ENCODE measurements at regions not wholly inside any gene's neighbourhood (a gene's known extent, or its start where the extent isn't known, plus 50 kb on each side); places are given as distances from the start of the nearest gene placed in this dataset.

DNA sequence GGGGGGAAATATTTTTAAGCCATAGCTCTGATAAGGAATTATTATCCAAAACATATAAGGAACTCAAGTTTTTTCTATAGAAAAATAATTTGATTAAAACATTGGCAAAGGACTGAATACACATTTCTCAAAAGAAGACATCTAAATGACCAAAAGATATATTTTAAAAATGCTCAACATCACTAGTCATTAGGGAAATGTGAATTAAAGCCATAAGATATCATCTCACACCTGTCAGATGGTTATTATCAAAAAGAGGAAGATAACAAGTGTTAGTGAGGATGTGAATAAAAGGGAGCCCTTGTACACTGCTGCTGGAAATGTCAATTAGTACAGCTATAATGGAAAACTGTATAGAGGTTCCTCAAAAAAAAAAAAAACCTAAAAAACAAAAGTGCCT, 425.0 kb downstream of the DYNC2H1 start:
- in situ Hi-C loops (cut with HindIII; ENCODE audit: low pct_unique_long_range_greater_than_20kb, low sequenced_read_pairs) (no loop called here), intact Hi-C loops (cut with micrococcal nuclease; ENCODE audit: unreplicated experiment) (no loop called here)
- DNase-seq (ENCODE audit: low read depth, low spot score) (no peak), ATAC-seq (no peak)
- Histone ChIP-seq H3K36me3 (ENCODE audit: control insufficient read depth, insufficient read depth, low read length) (no peaks in the 10 kb centered on the region), H3K4me3 (ENCODE audit: low read depth in 2 of 2, low read length in 2 of 2) (no peak overlapping the region), H3K27me3 (ENCODE audit: control insufficient read depth, insufficient read depth, low read length) (no peaks in the 10 kb centered on the region; the same call in 1 of the 2 replicates), H3K4me1 (ENCODE audit: control insufficient read depth, insufficient read depth, low read length) (no peaks in the 10 kb centered on the region), H3K27ac (ENCODE audit: low read length) (no peak overlapping the region), H3K9me3 (ENCODE audit: control insufficient read depth, insufficient read depth, low read depth, low read length) (no peaks in the 10 kb centered on the region)
- ChIA-PET POLR2A (no interaction called here), CTCF (no interaction called here)
- BruUV-seq (replicated peaks): no TSS peak
- TF ChIP-seq POLR2AphosphoS5 (IDR thresholded peaks at IDR 0.05; ENCODE audit: low read depth, low read length) (no peak), SIN3A (IDR thresholded peaks at IDR 0.05; ENCODE audit: borderline replicate concordance, insufficient read depth, low read depth, low read length) (no peak), TCF7L2 (IDR thresholded peaks at IDR 0.05; ENCODE audit: low read depth, low read length) (no peak), CTCF (IDR thresholded peaks at IDR 0.05) (no peak)
- TF ChIP-seq, protein P1, sequence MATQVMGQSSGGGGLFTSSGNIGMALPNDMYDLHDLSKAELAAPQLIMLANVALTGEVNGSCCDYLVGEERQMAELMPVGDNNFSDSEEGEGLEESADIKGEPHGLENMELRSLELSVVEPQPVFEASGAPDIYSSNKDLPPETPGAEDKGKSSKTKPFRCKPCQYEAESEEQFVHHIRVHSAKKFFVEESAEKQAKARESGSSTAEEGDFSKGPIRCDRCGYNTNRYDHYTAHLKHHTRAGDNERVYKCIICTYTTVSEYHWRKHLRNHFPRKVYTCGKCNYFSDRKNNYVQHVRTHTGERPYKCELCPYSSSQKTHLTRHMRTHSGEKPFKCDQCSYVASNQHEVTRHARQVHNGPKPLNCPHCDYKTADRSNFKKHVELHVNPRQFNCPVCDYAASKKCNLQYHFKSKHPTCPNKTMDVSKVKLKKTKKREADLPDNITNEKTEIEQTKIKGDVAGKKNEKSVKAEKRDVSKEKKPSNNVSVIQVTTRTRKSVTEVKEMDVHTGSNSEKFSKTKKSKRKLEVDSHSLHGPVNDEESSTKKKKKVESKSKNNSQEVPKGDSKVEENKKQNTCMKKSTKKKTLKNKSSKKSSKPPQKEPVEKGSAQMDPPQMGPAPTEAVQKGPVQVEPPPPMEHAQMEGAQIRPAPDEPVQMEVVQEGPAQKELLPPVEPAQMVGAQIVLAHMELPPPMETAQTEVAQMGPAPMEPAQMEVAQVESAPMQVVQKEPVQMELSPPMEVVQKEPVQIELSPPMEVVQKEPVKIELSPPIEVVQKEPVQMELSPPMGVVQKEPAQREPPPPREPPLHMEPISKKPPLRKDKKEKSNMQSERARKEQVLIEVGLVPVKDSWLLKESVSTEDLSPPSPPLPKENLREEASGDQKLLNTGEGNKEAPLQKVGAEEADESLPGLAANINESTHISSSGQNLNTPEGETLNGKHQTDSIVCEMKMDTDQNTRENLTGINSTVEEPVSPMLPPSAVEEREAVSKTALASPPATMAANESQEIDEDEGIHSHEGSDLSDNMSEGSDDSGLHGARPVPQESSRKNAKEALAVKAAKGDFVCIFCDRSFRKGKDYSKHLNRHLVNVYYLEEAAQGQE (IDR thresholded peaks at IDR 0.05; ENCODE audit: insufficient read depth in 1 of 2, low read depth in 2 of 2, low read length in 1 of 2): no peak

DNA sequence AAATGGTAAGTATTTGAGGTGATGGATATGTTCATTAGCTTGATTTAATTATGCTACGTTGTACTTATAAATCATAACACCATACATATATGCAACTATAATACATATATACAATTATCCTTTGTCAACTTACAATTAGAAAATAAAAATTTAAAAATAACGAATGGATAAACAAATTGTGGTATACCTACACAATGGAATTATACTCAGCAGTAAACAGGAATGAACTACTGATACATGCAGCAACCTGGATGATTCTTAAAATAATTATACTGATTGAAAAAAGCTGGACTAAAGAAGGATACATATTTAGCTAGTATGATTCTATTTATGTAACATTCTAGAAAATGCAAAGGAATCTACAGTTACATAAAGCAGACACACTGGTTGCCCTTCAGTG, 425.7 kb downstream of the DYNC2H1 start:
- no peak for ATAC-seq
- POLR2A ChIA-PET: no interaction called here
- DNase-seq (ENCODE audit: low read depth, low spot score): no peak
- no peak overlapping the region for H3K4me3 ChIP-seq (ENCODE audit: low read depth in 2 of 2, low read length in 2 of 2)
- H3K27ac ChIP-seq (ENCODE audit: low read length): no peak overlapping the region
- no peaks in the 10 kb centered on the region for H3K9me3 ChIP-seq (ENCODE audit: control insufficient read depth, insufficient read depth, low read depth, low read length)
- no peaks in the 10 kb centered on the region for H3K36me3 ChIP-seq (ENCODE audit: control insufficient read depth, insufficient read depth, low read length)
- no TSS peak for BruUV-seq (replicated peaks)
- TF ChIP-seq SIN3A (IDR thresholded peaks at IDR 0.05; ENCODE audit: borderline replicate concordance, insufficient read depth, low read depth, low read length) (no peak), TCF7L2 (IDR thresholded peaks at IDR 0.05; ENCODE audit: low read depth, low read length) (no peak), POLR2AphosphoS5 (IDR thresholded peaks at IDR 0.05; ENCODE audit: low read depth, low read length) (no peak), CTCF (IDR thresholded peaks at IDR 0.05) (no peak)
- TF ChIP-seq, protein P1 (IDR thresholded peaks at IDR 0.05; ENCODE audit: insufficient read depth in 1 of 2, low read depth in 2 of 2, low read length in 1 of 2): no peak
- CTCF ChIA-PET: no interaction called here
- in situ Hi-C loops (cut with HindIII; ENCODE audit: low pct_unique_long_range_greater_than_20kb, low sequenced_read_pairs) (no loop called here), intact Hi-C loops (cut with micrococcal nuclease; ENCODE audit: unreplicated experiment) (loop anchor here (5.0 kb wide), 1 partner anchor 333 kb away; no protein-coding TSS in a partner anchor)
- H3K27me3 ChIP-seq (ENCODE audit: control insufficient read depth, insufficient read depth, low read length): no peaks in the 10 kb centered on the region; the same call in 1 of the 2 replicates
- H3K4me1 ChIP-seq (ENCODE audit: control insufficient read depth, insufficient read depth, low read length): no peaks in the 10 kb centered on the region
